ENCODE measurements at regions not wholly inside any gene's neighbourhood (a gene's known extent, or its start where the extent isn't known, plus 50 kb on each side); places are given as distances from the start of the nearest gene placed in this dataset.

GRCh38 chr1:17973694-17974093 lies 133.9 kb upstream of the IGSF21 start:
- no peak for DNase-seq (ENCODE audit: low spot score in 2 of 2)
- no peak overlapping the region for H3K27ac ChIP-seq
- intact Hi-C loops (cut with DNase I) = no loop called here
- H3K4me1 ChIP-seq = no peaks in the 10 kb centered on the region
- no peaks in the 10 kb centered on the region for H3K27me3 ChIP-seq
- TF ChIP-seq CTCF (IDR thresholded peaks at IDR 0.05) = no peak
- no peak overlapping the region for H3K4me3 ChIP-seq
- H3K9me3 ChIP-seq = no peaks in the 10 kb centered on the region
- no peaks in the 10 kb centered on the region for H3K36me3 ChIP-seq

GRCh38 chr1:17976854-17977253 lies 130.7 kb upstream of the IGSF21 start:
- no peak overlapping the region for H3K27ac ChIP-seq
- no peaks in the 10 kb centered on the region for H3K27me3 ChIP-seq
- DNase-seq (ENCODE audit: low spot score in 2 of 2) = no peak
- H3K4me3 ChIP-seq = no peak overlapping the region
- H3K36me3 ChIP-seq = no peaks in the 10 kb centered on the region
- intact Hi-C loops (cut with DNase I) = no loop called here
- no peaks in the 10 kb centered on the region for H3K4me1 ChIP-seq
- H3K9me3 ChIP-seq = no peaks in the 10 kb centered on the region
- no peak for TF ChIP-seq CTCF (IDR thresholded peaks at IDR 0.05)

- H3K27me3 ChIP-seq = no peaks in the 10 kb centered on the region
- TF ChIP-seq CTCF (IDR thresholded peaks at IDR 0.05) = no peak
- H3K27ac ChIP-seq = no peak overlapping the region
- no peaks in the 10 kb centered on the region for H3K4me1 ChIP-seq
- H3K9me3 ChIP-seq = no peaks in the 10 kb centered on the region
- no peak overlapping the region for H3K4me3 ChIP-seq
- H3K36me3 ChIP-seq = no peaks in the 10 kb centered on the region
- intact Hi-C loops (cut with DNase I) = no loop called here
- no peak for DNase-seq (ENCODE audit: low spot score in 2 of 2)
Measured at GRCh38 chr1:17978016-17978415, 129.6 kb upstream of the IGSF21 start.

GRCh38 chr1:17979815-17980214 lies 127.8 kb upstream of the IGSF21 start:
- Histone ChIP-seq H3K4me1 (no peaks in the 10 kb centered on the region), H3K36me3 (no peaks in the 10 kb centered on the region), H3K4me3 (no peak overlapping the region), H3K27ac (no peak overlapping the region), H3K9me3 (no peaks in the 10 kb centered on the region), H3K27me3 (no peaks in the 10 kb centered on the region)
- no peak for DNase-seq (ENCODE audit: low spot score in 2 of 2)
- no peak for TF ChIP-seq CTCF (IDR thresholded peaks at IDR 0.05)
- intact Hi-C loops (cut with DNase I) = no loop called here

- H3K27me3 ChIP-seq = no peaks in the 10 kb centered on the region
- intact Hi-C loops (cut with DNase I) = no loop called here
- no peak overlapping the region for H3K27ac ChIP-seq
- DNase-seq (ENCODE audit: low spot score in 2 of 2) = no peak
- no peak overlapping the region for H3K4me3 ChIP-seq
- H3K4me1 ChIP-seq = no peaks in the 10 kb centered on the region
- no peaks in the 10 kb centered on the region for H3K9me3 ChIP-seq
- no peak for TF ChIP-seq CTCF (IDR thresholded peaks at IDR 0.05)
- H3K36me3 ChIP-seq = no peaks in the 10 kb centered on the region
Measured at GRCh38 chr1:17982197-17982596, 125.4 kb upstream of the IGSF21 start.

GRCh38 chr1:17984583-17984982 lies 123.0 kb upstream of the IGSF21 start:
- Histone ChIP-seq H3K27me3 (no peaks in the 10 kb centered on the region), H3K4me3 (no peak overlapping the region), H3K27ac (no peak overlapping the region), H3K4me1 (no peaks in the 10 kb centered on the region), H3K36me3 (no peaks in the 10 kb centered on the region), H3K9me3 (no peaks in the 10 kb centered on the region)
- peak in 1 of 2 donors; percentile 65 for DNase-seq (ENCODE audit: low spot score in 2 of 2)
- TF ChIP-seq CTCF (IDR thresholded peaks at IDR 0.05) = peak in 1 of 3 experiments; percentile 21
- intact Hi-C loops (cut with DNase I) = no loop called here
